ENCODE measurements at regions not wholly inside any gene's neighbourhood (a gene's known extent, or its start where the extent isn't known, plus 50 kb on each side); places are given as distances from the start of the nearest gene placed in this dataset.

GRCh38 chr4:183766140-183766539 is 107.0 kb downstream of the TRAPPC11 start:
- H3K14ac ChIP-seq (ENCODE audit: insufficient read depth, low read length): peak overlapping the region; percentile 11; the same call in 1 of the 2 replicates
- WGBS (ENCODE audit: extremely low coverage, insufficient read length, low lambda C conversion rate): no CpG with 5 or more reads among the region's 12 CpGs

More at GRCh38 chr4:183766140-183766539, 107.0 kb downstream of the TRAPPC11 start:
- Mint-ChIP-seq H3K4me3 (no peak overlapping the region), H3K27ac (peak overlapping the region in 1 of 3 experiments; percentile 59; a peak in 1 of 7 replicates), H3K27me3 (ENCODE audit: low read depth) (no peaks in the 10 kb centered on the region; the same call in 1 of the 2 replicates), H3K4me1 (peaks cover 10 to 16% of the 10 kb centered on the region in 2 experiments), H3K9me3 (no peaks in the 10 kb centered on the region; a peak in 1 of 5 replicates), H3K36me3 (ENCODE audit: insufficient read depth in 1 of 3, low read depth in 3 of 3) (no peaks in the 10 kb centered on the region)
- Histone ChIP-seq H4K8ac (replicated peaks; ENCODE audit: insufficient read length, low read depth, low read length) (no peak overlapping the region), H3K18ac (ENCODE audit: insufficient read length, low read depth, low read length) (peak overlapping the region; percentile 61), H2BK20ac (ENCODE audit: low read depth, low read length, poor library complexity, severe bottlenecking) (no peak overlapping the region), H3K79me2 (ENCODE audit: insufficient read depth, low read length) (no peaks in the 10 kb centered on the region), H2AFZ (ENCODE audit: low read length) (no peak overlapping the region), H3K27ac (ENCODE audit: insufficient read length, low read depth, low read length) (no peak overlapping the region), H3K79me1 (ENCODE audit: insufficient read depth, low read depth, low read length, poor library complexity, severe bottlenecking) (no peaks in the 10 kb centered on the region), H3T11ph (ENCODE audit: low read length) (no peak overlapping the region), H3K4ac (ENCODE audit: low read depth, low read length) (no peak overlapping the region), H2BK15ac (ENCODE audit: low read depth, low read length) (no peak overlapping the region), H3K4me2 (ENCODE audit: insufficient read depth, insufficient read length, low read length) (no peak overlapping the region), H3K56ac (ENCODE audit: insufficient read length, low read depth, low read length) (no peak overlapping the region), H4K91ac (ENCODE audit: insufficient read length, low read depth, low read length) (no peak overlapping the region), H2BK120ac (ENCODE audit: low read depth, low read length, poor library complexity, severe bottlenecking) (no peak overlapping the region), H3K9me3 (ENCODE audit: control insufficient read depth, low read depth, low read length) (no peaks in the 10 kb centered on the region), H3K23me2 (ENCODE audit: insufficient read length, low read depth, low read length, poor library complexity, severe bottlenecking) (no peaks in the 10 kb centered on the region), H2BK12ac (ENCODE audit: insufficient read length, low read depth, low read length) (no peak overlapping the region), H3K9ac (ENCODE audit: extremely low read depth, insufficient read length, low read length) (no peak overlapping the region), H3K23ac (ENCODE audit: insufficient read length, low read depth, low read length) (no peak overlapping the region), H4K20me1 (ENCODE audit: control insufficient read depth, insufficient read depth, insufficient read length) (no peaks in the 10 kb centered on the region), H4K5ac (ENCODE audit: insufficient read length, low read depth, low read length) (no peak overlapping the region), H2AK5ac (ENCODE audit: insufficient read length, low read length) (no peak overlapping the region), H3K27me3 (ENCODE audit: insufficient read depth, low read length) (no peaks in the 10 kb centered on the region), H2BK5ac (ENCODE audit: insufficient read length, low read length) (no peak overlapping the region), H3K4me1 (ENCODE audit: insufficient read depth, low read length) (no peaks in the 10 kb centered on the region)
- TF ChIP-seq CTCF (conservative IDR thresholded peaks at IDR 0.05): no peak
- DNase-seq: no peak

Measured in H9 (cell line).